GM12878 (cell line): ENCODE measurements at regions not wholly inside any gene's neighbourhood (a gene's known extent, or its start where the extent isn't known, plus 50 kb on each side); places are given as distances from the start of the nearest gene placed in this dataset.

Experiments
- ATAC-seq: fragments of 200-7000 bp; cut with Tn5 transposase; 3 replicates; pipeline ENCODE4 v1.9.1; 2020; ENCODE audit warnings: mild to moderate bottlenecking, moderate library complexity
- BruUV-seq: library from RNA; stranded (reverse); fragments of 400-500 nt; replicated peaks from 2 replicates; lab custom pipeline; 2021; lab: Mats Ljungman, UMichigan
- CTCF ChIA-PET: fragments of 300-600 bp; sonication (Branson Sonifier 250); formaldehyde crosslinking; extraction: SDS; loops from one replicate; lab custom pipeline; 2021; ENCODE audit warnings: inconsistent platforms; lab: Yijun Ruan, JAX
- POLR2A ChIA-PET: fragments of 350-600 bp; formaldehyde crosslinking; extraction: SDS; loops from one replicate; lab custom pipeline; 2021; ENCODE audit warnings: inconsistent platforms; lab: Charles Lee
- RAD21 ChIA-PET: fragments of 300-600 bp; sonication (Branson Sonifier 250); formaldehyde crosslinking; loops from one replicate; lab custom pipeline; 2023; ENCODE audit warnings: antibody characterized with exemption; ENCODE audit not compliant: unreplicated experiment; lab: Charles Lee
- SMC1A ChIA-PET: fragments of 300-600 bp; sonication (Branson Sonifier 250); formaldehyde crosslinking; loops from one replicate; lab custom pipeline; 2023; ENCODE audit not compliant: unreplicated experiment, uncharacterized antibody; lab: Charles Lee
- DNase-seq: peaks from one replicate; pipeline ENCODE4 v3.0.0-alpha.2; 2011; ENCODE audit warnings: low read depth, low spot score
- FAIRE-seq: peaks from 3 replicates; lab custom pipeline; 2011; peaks lifted over from hg19 to GRCh38; lab: Jason Lieb, UNC
- H2AFZ ChIP-seq: 2 replicates; pipeline ENCODE4 v1.6.0; 2011; ENCODE audit warnings: low read depth, low read length, control low read depth; ENCODE audit not compliant: control insufficient read depth
- H3K27ac ChIP-seq: 2 replicates; pipeline ENCODE4 v1.5.1; 2011; ENCODE audit warnings: control low read depth; ENCODE audit not compliant: control insufficient read depth, insufficient read depth
- H3K27me3 ChIP-seq, 2 experiments: replicated peaks in 1 of 2; 2 replicates each; pipeline versions ENCODE4 v1.6.0 to v1.6.1; 2011; ENCODE audit warnings: low read length in 1 of 2; ENCODE audit not compliant: control insufficient read depth in 2 of 2, insufficient read depth in 2 of 2
- H3K36me3 ChIP-seq, 2 experiments: 2 replicates each; pipeline ENCODE4 v1.5.1; 2011; ENCODE audit warnings: low read length in 1 of 2; ENCODE audit not compliant: control insufficient read depth in 2 of 2, insufficient read depth in 2 of 2
- H3K4me1 ChIP-seq: 2 replicates; pipeline ENCODE4 v1.6.1; 2011; ENCODE audit warnings: mild to moderate bottlenecking, low read length, moderate library complexity, mixed read lengths; ENCODE audit not compliant: control insufficient read depth, insufficient read depth
- H3K4me2 ChIP-seq: 2 replicates; pipeline ENCODE4 v1.6.0; 2011; ENCODE audit warnings: control low read depth; ENCODE audit not compliant: control insufficient read depth, insufficient read depth
- H3K4me3 ChIP-seq: fragments of 200-600 bp; sonication (generic); 2 replicates; pipeline ENCODE4 v1.5.1; 2016
- H3K79me2 ChIP-seq: 2 replicates; pipeline ENCODE4 v1.6.0; 2011; ENCODE audit warnings: low read length; ENCODE audit not compliant: control insufficient read depth, insufficient read depth
- H3K9ac ChIP-seq: 2 replicates; pipeline ENCODE4 v1.8.0; 2011; ENCODE audit warnings: low read length, control low read depth, mixed read lengths; ENCODE audit not compliant: control insufficient read depth, insufficient read depth
- H3K9me3 ChIP-seq: replicated peaks from 3 replicates; pipeline ENCODE4 v1.5.1; 2011; ENCODE audit warnings: mild to moderate bottlenecking, low read length; ENCODE audit not compliant: control insufficient read depth, insufficient read depth
- H4K20me1 ChIP-seq: 2 replicates; pipeline ENCODE4 v1.6.0; 2011; ENCODE audit not compliant: control insufficient read depth, insufficient read depth
- BCL11A ChIP-seq: IDR thresholded peaks from 2 replicates; pipeline ENCODE4 v1.6.1; 2011; ENCODE audit warnings: low read depth, low read length
- EGR1 ChIP-seq, 2 experiments: IDR thresholded peaks; 1 replicate in 1 of 2; 2 replicates in 1 of 2; pipeline ENCODE4 v1.6.1; 2011 to 2012; ENCODE audit warnings: low read depth in 2 of 2, low read length in 2 of 2, borderline replicate concordance in 1 of 2, mild to moderate bottlenecking in 1 of 2, moderate library complexity in 1 of 2
- EP300 ChIP-seq, 2 experiments: fragments of 150-350 bp in 1 of 2; IDR thresholded peaks; 2 replicates each; pipeline ENCODE4 v1.6.1; 2011 to 2012; ENCODE audit warnings: low read depth in 2 of 2, low read length in 2 of 2, borderline replicate concordance in 1 of 2, improper control_type of control experiment in 1 of 2, inconsistent platforms in 1 of 2; ENCODE audit not compliant: control insufficient read depth in 1 of 2
- ETV6 ChIP-seq, 2 experiments: fragments of 450-650 bp in 1 of 2; IDR thresholded peaks in 1 of 2; conservative IDR thresholded peaks in 1 of 2; 2 replicates each; pipeline ENCODE4 v1.6.1; 2014; ENCODE audit warnings: antibody characterized with exemption in 1 of 2, borderline replicate concordance in 1 of 2, low read depth in 1 of 2, mild to moderate bottlenecking in 1 of 2, moderate library complexity in 1 of 2
- FOS ChIP-seq: IDR thresholded peaks from 3 replicates; pipeline ENCODE4 v1.6.1; 2011; ENCODE audit warnings: borderline replicate concordance; ENCODE audit not compliant: insufficient read length; ENCODE audit errors: extremely low read depth
- IKZF1 ChIP-seq: fragments of 450-650 bp; conservative IDR thresholded peaks from 2 replicates; pipeline ENCODE4 v1.6.1; 2017; ENCODE audit warnings: antibody characterized with exemption, mild to moderate bottlenecking
- JUNB ChIP-seq: IDR thresholded peaks from 2 replicates; pipeline ENCODE4 v1.6.1; 2016; ENCODE audit warnings: antibody characterized with exemption, mild to moderate bottlenecking
- KAT2A ChIP-seq: conservative IDR thresholded peaks from 2 replicates; pipeline ENCODE4 v1.6.1; 2011; ENCODE audit warnings: low read depth, low read length; ENCODE audit not compliant: control insufficient read depth
- LARP7 ChIP-seq: fragments of 450-650 bp; IDR thresholded peaks from 2 replicates; pipeline ENCODE4 v1.6.1; 2017; ENCODE audit warnings: mild to moderate bottlenecking
- POU2F2 ChIP-seq: IDR thresholded peaks from 3 replicates; pipeline ENCODE4 v1.6.1; 2011; ENCODE audit warnings: low read depth, mild to moderate bottlenecking, low read length, borderline replicate concordance
- SRF ChIP-seq, 2 experiments: IDR thresholded peaks; 2 replicates each; pipeline ENCODE4 v1.6.1; 2011; ENCODE audit warnings: low read depth in 2 of 2, low read length in 2 of 2, mild to moderate bottlenecking in 1 of 2, moderate library complexity in 1 of 2
- ZNF207 ChIP-seq: fragments of 450-650 bp; IDR thresholded peaks from 2 replicates; pipeline ENCODE4 v1.6.1; 2014; ENCODE audit warnings: antibody characterized with exemption, mild to moderate bottlenecking, borderline replicate concordance
- ZNF384 ChIP-seq: IDR thresholded peaks from 2 replicates; pipeline ENCODE4 v1.6.1; 2012; ENCODE audit warnings: low read depth, mild to moderate bottlenecking, low read length, improper control_type of control experiment, borderline replicate concordance
- WGBS: methylation state at CpG from one replicate; pipeline ENCODE4 v1.1.6; 2016; ENCODE audit warnings: low lambda C conversion rate; ENCODE audit not compliant: insufficient replicate concordance, insufficient coverage; ENCODE audit errors: missing lambda C conversion rate; 5-methylcytosine and 5-hydroxymethylcytosine counted together
- in situ Hi-C: fragments of 300-500 bp; cut with MboI; formaldehyde crosslinking; loops from 9 replicates; pipeline ENCODE4 v1.14.3; 2018; ENCODE audit warnings: mixed read lengths
- intact Hi-C: fragments of 100-400 bp; cut with micrococcal nuclease; formaldehyde crosslinking; loops from one replicate; pipeline ENCODE4 v1.14.2; 2022; ENCODE audit not compliant: unreplicated experiment
- TF ChIP-seq, protein P1 (sequence below): fragments of 450-650 bp; IDR thresholded peaks from 2 replicates; pipeline ENCODE4 v1.6.1; 2016; ENCODE audit warnings: mild to moderate bottlenecking
- TF ChIP-seq, protein P2 (sequence below): fragments of 450-650 bp; IDR thresholded peaks from 2 replicates; pipeline ENCODE4 v1.6.1; 2017; ENCODE audit warnings: antibody characterized with exemption, mild to moderate bottlenecking, moderate library complexity
- TF ChIP-seq, protein P3 (sequence below): IDR thresholded peaks from 2 replicates; pipeline ENCODE4 v1.6.1; 2012; ENCODE audit warnings: mild to moderate bottlenecking, low read depth, low read length

DNA sequence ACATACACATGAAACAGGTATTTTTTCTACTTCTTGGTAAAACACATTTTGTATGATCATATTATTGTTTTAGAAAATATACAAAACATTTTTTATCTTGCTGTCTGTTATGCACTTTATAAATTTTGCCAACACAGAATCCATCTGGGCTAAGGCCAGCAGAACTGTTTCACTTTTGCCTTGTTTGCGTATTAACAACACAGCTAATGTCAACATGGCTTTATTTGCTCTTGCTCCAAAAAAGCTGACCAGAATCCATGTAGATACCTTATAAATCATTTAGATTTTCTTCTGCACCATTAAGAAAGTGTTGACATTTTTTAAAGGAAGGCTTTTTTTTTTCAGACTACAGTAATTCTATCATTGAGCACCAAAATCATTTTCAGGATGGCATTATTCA is 58.1 kb upstream of the PGR start:
- Histone ChIP-seq H4K20me1 (no peaks in the 10 kb centered on the region), H3K27ac (no peak overlapping the region), H3K79me2 (no peaks in the 10 kb centered on the region), H3K9me3 (no peaks in the 10 kb centered on the region), H2AFZ (no peak overlapping the region), H3K4me3 (no peak overlapping the region), H3K27me3 (no peaks in the 10 kb centered on the region), H3K36me3 (no peaks in the 10 kb centered on the region), H3K4me2 (no peak overlapping the region), H3K4me1 (no peaks in the 10 kb centered on the region), H3K9ac (no peak overlapping the region)
- intact Hi-C loops (no loop called here), in situ Hi-C loops (no loop called here)
- SMC1A ChIA-PET = interaction anchor here (1.6 kb wide), 1 partner anchor 87 kb away, joined by 3 read pairs; no protein-coding TSS in a partner anchor
- CTCF ChIA-PET = no interaction called here
- no TSS peak for BruUV-seq
- POLR2A ChIA-PET = no interaction called here
- DNase-seq (no peak), ATAC-seq (no peak), FAIRE-seq (no peak)
- 82% methylated on average over 1 of the region's 1 CpG for WGBS
- TF ChIP-seq EP300 (IDR thresholded peaks at IDR 0.05; ENCODE audit: borderline replicate concordance in 1 of 2, control insufficient read depth in 1 of 2, low read depth in 2 of 2, low read length in 2 of 2) (no peak), ZNF207 (no peak), KAT2A (no peak), ETV6 (conservative IDR thresholded peaks at IDR 0.05 in 1 of 2, IDR thresholded peaks at IDR 0.05 in 1 of 2; ENCODE audit: borderline replicate concordance in 1 of 2, low read depth in 1 of 2) (no peak), IKZF1 (no peak), POU2F2 (no peak), SRF (IDR thresholded peaks at IDR 0.05; ENCODE audit: low read depth in 2 of 2, low read length in 2 of 2) (no peak), EGR1 (IDR thresholded peaks at IDR 0.05; ENCODE audit: borderline replicate concordance in 1 of 2, low read depth in 2 of 2, low read length in 2 of 2) (no peak), JUNB (no peak), ZNF384 (no peak), FOS (no peak), BCL11A (no peak), LARP7 (no peak)
- TF ChIP-seq, protein P1, sequence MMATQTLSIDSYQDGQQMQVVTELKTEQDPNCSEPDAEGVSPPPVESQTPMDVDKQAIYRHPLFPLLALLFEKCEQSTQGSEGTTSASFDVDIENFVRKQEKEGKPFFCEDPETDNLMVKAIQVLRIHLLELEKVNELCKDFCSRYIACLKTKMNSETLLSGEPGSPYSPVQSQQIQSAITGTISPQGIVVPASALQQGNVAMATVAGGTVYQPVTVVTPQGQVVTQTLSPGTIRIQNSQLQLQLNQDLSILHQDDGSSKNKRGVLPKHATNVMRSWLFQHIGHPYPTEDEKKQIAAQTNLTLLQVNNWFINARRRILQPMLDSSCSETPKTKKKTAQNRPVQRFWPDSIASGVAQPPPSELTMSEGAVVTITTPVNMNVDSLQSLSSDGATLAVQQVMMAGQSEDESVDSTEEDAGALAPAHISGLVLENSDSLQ = no peak
- TF ChIP-seq, protein P2, sequence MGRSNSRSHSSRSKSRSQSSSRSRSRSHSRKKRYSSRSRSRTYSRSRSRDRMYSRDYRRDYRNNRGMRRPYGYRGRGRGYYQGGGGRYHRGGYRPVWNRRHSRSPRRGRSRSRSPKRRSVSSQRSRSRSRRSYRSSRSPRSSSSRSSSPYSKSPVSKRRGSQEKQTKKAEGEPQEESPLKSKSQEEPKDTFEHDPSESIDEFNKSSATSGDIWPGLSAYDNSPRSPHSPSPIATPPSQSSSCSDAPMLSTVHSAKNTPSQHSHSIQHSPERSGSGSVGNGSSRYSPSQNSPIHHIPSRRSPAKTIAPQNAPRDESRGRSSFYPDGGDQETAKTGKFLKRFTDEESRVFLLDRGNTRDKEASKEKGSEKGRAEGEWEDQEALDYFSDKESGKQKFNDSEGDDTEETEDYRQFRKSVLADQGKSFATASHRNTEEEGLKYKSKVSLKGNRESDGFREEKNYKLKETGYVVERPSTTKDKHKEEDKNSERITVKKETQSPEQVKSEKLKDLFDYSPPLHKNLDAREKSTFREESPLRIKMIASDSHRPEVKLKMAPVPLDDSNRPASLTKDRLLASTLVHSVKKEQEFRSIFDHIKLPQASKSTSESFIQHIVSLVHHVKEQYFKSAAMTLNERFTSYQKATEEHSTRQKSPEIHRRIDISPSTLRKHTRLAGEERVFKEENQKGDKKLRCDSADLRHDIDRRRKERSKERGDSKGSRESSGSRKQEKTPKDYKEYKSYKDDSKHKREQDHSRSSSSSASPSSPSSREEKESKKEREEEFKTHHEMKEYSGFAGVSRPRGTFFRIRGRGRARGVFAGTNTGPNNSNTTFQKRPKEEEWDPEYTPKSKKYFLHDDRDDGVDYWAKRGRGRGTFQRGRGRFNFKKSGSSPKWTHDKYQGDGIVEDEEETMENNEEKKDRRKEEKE = no peak
- TF ChIP-seq, protein P3, sequence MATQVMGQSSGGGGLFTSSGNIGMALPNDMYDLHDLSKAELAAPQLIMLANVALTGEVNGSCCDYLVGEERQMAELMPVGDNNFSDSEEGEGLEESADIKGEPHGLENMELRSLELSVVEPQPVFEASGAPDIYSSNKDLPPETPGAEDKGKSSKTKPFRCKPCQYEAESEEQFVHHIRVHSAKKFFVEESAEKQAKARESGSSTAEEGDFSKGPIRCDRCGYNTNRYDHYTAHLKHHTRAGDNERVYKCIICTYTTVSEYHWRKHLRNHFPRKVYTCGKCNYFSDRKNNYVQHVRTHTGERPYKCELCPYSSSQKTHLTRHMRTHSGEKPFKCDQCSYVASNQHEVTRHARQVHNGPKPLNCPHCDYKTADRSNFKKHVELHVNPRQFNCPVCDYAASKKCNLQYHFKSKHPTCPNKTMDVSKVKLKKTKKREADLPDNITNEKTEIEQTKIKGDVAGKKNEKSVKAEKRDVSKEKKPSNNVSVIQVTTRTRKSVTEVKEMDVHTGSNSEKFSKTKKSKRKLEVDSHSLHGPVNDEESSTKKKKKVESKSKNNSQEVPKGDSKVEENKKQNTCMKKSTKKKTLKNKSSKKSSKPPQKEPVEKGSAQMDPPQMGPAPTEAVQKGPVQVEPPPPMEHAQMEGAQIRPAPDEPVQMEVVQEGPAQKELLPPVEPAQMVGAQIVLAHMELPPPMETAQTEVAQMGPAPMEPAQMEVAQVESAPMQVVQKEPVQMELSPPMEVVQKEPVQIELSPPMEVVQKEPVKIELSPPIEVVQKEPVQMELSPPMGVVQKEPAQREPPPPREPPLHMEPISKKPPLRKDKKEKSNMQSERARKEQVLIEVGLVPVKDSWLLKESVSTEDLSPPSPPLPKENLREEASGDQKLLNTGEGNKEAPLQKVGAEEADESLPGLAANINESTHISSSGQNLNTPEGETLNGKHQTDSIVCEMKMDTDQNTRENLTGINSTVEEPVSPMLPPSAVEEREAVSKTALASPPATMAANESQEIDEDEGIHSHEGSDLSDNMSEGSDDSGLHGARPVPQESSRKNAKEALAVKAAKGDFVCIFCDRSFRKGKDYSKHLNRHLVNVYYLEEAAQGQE = no peak
- RAD21 ChIA-PET = no interaction called here
